AG10803 (cell line): ENCODE measurements at regions not wholly inside any gene's neighbourhood (a gene's known extent, or its start where the extent isn't known, plus 50 kb on each side); places are given as distances from the start of the nearest gene placed in this dataset.

ENCODE experiments used
- DNase-seq: peaks from one replicate; pipeline ENCODE4 v3.0.0; 2010; ENCODE audit warnings: low read depth
- H3K4me3 ChIP-seq: 2 replicates; pipeline ENCODE4 v1.5.1; 2011; ENCODE audit warnings: mild to moderate bottlenecking, low read length, control low read depth
- TF ChIP-seq, protein P1 (sequence below): conservative IDR thresholded peaks from 2 replicates; pipeline ENCODE4 v1.5.1; 2011; ENCODE audit warnings: mild to moderate bottlenecking, low read length, control low read depth, inconsistent platforms

- H3K4me3 ChIP-seq = no peak overlapping the region
- DNase-seq = no peak
- TF ChIP-seq, protein P1, sequence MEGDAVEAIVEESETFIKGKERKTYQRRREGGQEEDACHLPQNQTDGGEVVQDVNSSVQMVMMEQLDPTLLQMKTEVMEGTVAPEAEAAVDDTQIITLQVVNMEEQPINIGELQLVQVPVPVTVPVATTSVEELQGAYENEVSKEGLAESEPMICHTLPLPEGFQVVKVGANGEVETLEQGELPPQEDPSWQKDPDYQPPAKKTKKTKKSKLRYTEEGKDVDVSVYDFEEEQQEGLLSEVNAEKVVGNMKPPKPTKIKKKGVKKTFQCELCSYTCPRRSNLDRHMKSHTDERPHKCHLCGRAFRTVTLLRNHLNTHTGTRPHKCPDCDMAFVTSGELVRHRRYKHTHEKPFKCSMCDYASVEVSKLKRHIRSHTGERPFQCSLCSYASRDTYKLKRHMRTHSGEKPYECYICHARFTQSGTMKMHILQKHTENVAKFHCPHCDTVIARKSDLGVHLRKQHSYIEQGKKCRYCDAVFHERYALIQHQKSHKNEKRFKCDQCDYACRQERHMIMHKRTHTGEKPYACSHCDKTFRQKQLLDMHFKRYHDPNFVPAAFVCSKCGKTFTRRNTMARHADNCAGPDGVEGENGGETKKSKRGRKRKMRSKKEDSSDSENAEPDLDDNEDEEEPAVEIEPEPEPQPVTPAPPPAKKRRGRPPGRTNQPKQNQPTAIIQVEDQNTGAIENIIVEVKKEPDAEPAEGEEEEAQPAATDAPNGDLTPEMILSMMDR = no peak
These were observed 104.7 kb upstream of the RALGAPA2 start for GRCh38 chr20:20816969-20817755.

- no peak for DNase-seq
- TF ChIP-seq, protein P1 = no peak
- no peak overlapping the region for H3K4me3 ChIP-seq
These were observed 103.4 kb upstream of the RALGAPA2 start for GRCh38 chr20:20815711-20816455.

- TF ChIP-seq, protein P1 = no peak
- no peak for DNase-seq
- no peak overlapping the region for H3K4me3 ChIP-seq
These were observed 102.2 kb upstream of the RALGAPA2 start for GRCh38 chr20:20814685-20815084.

DNA sequence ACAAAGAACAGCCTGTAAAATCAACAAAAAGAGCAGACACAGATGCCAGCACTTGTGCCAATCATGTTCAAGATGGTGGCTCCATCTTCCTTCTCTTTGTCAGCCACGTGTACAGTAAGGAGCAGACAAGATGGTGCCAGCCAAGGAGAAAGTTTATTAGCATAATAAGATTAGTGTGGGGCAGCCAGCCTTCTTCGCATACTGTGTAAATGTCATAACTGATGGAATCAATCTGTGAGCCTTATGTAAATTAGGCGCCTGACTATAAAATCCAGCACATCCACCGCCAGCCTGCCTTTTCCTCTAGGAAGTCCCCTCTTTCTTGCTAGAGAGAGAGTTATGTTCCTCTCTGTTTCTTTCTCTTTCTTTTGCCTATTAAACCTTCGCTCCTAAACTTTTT lies 99.7 kb upstream of the RALGAPA2 start:
- TF ChIP-seq, protein P1 = no peak
- H3K4me3 ChIP-seq = no peak overlapping the region
- DNase-seq = no peak

- TF ChIP-seq, protein P1 = no peak
- H3K4me3 ChIP-seq = no peak overlapping the region
- DNase-seq = no peak
These were observed 95.6 kb upstream of the RALGAPA2 start for GRCh38 chr20:20808016-20808415.

GRCh38 chr20:20806121-20807095 lies 94.0 kb upstream of the RALGAPA2 start:
- DNase-seq = no peak
- no peak overlapping the region for H3K4me3 ChIP-seq
- TF ChIP-seq, protein P1 = no peak
